ENCODE measurements at regions not wholly inside any gene's neighbourhood (a gene's known extent, or its start where the extent isn't known, plus 50 kb on each side); places are given as distances from the start of the nearest gene placed in this dataset.

DNA sequence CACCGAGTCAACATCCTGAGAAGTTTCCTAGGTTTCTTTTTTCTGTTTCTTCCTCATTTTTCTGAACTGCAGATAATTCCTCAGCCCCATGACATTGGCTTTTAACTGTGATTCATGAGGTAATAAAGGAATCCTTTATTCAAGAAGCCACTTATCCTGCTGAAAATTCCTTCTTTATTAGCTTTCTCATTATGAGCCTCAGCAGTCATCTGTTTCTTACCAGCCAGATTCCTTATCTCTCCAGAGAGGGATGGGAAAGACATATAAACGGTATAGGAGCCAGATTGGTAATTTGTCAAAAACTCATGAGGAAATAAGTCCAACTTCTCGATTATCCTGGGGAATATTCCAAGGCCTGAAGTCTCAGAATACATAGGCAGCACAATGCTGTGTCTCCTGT lies 465.4 kb downstream of the ICE1 start:
- ChIA-PET CTCF (no interaction called here), POLR2A (no interaction called here)
- Mint-ChIP-seq H3K4me1 (no peaks in the 10 kb centered on the region), H3K27ac (no peak overlapping the region), H3K36me3 (ENCODE audit: low read depth) (no peaks in the 10 kb centered on the region), H3K4me3 (no peak overlapping the region), H3K9me3 (peaks cover 3% of the 10 kb centered on the region), H3K27me3 (no peaks in the 10 kb centered on the region)
- ATAC-seq (ENCODE audit: low read depth) = no peak
- TF ChIP-seq, protein P1, sequence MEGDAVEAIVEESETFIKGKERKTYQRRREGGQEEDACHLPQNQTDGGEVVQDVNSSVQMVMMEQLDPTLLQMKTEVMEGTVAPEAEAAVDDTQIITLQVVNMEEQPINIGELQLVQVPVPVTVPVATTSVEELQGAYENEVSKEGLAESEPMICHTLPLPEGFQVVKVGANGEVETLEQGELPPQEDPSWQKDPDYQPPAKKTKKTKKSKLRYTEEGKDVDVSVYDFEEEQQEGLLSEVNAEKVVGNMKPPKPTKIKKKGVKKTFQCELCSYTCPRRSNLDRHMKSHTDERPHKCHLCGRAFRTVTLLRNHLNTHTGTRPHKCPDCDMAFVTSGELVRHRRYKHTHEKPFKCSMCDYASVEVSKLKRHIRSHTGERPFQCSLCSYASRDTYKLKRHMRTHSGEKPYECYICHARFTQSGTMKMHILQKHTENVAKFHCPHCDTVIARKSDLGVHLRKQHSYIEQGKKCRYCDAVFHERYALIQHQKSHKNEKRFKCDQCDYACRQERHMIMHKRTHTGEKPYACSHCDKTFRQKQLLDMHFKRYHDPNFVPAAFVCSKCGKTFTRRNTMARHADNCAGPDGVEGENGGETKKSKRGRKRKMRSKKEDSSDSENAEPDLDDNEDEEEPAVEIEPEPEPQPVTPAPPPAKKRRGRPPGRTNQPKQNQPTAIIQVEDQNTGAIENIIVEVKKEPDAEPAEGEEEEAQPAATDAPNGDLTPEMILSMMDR (IDR thresholded peaks at IDR 0.05) = no peak
- no peak for DNase-seq
- intact Hi-C loops (cut with micrococcal nuclease) = loop anchor here (2.0 to 10.0 kb wide), 2 partner anchors 253 to 689 kb away; no protein-coding TSS in a partner anchor

DNA sequence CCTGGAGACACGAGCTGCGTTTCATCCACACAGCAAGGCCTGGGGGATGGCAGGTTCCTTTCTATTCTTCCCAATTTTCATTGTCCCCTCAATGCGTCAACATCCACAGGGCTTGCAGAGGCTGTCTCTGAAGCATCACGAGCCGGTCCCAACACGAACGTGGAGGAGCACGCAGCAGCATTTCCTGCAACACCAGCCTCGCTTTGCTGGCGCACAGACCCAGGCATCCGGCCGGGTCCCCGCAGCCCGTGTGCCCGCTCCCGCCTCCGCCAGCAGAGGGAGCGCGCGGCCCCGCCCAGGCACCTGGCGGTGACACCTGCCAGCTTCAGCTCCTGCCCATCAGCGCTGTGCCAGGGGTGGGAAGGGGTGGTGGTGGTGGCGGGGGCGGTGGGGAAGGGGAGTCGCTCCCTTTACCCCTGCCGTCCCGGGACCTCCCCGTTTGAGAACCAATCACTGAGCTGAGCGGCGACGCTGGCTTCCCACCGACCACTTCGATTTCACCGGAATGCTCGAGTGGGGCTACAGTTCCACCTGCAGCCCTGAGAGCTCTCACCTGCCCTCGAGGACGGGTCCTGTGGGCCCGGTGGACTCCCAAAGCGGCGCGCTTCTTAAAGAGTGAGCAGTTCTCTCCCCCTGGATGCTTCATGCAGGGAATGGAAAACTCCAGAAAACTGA lies 464.5 kb downstream of the ICE1 start:
- DNase-seq = peak; percentile 51
- ChIA-PET POLR2A (no interaction called here), CTCF (no interaction called here)
- no peaks in the 10 kb centered on the region for H3K36me3 Mint-ChIP-seq (ENCODE audit: low read depth)
- H3K9me3 Mint-ChIP-seq = peaks cover 3% of the 10 kb centered on the region
- H3K27me3 Mint-ChIP-seq = peaks cover 2% of the 10 kb centered on the region
- no peaks in the 10 kb centered on the region for H3K4me1 Mint-ChIP-seq
- intact Hi-C loops (cut with micrococcal nuclease) = loop anchor here (2.0 to 10.0 kb wide), 2 partner anchors 252 to 690 kb away; no protein-coding TSS in a partner anchor
- peak; percentile 87 for ATAC-seq (ENCODE audit: low read depth)
- peak overlapping the region; percentile 62 for H3K4me3 Mint-ChIP-seq
- no peak overlapping the region for H3K27ac Mint-ChIP-seq
- TF ChIP-seq, protein P1 (IDR thresholded peaks at IDR 0.05) = no peak

DNA sequence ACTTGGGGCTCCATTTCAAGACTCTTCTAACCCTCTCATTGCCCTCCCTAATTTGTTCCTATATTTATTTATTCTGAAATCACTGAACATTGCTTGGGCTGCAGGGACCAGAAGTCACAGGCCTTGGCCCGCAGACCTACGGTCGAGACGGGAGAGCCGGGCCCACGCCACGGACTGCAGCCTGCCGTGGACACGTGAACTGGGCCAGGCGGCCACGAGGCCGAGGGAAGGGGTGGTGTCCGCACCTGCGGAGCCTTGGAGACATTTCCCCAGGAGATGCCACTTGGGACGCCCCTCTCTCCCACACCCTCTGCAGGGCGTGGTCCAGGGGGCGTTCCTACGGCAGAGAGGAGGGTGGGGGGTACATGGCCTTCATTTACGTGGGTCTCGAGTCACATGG lies 463.9 kb downstream of the ICE1 start:
- ATAC-seq (ENCODE audit: low read depth) = no peak
- H3K27ac Mint-ChIP-seq = no peak overlapping the region
- no peak for DNase-seq
- peaks cover 3% of the 10 kb centered on the region for H3K9me3 Mint-ChIP-seq
- H3K4me1 Mint-ChIP-seq = no peaks in the 10 kb centered on the region
- TF ChIP-seq, protein P1 (IDR thresholded peaks at IDR 0.05) = no peak
- ChIA-PET CTCF (no interaction called here), POLR2A (interaction anchor here (0.7 kb wide), 1 partner anchor 302 kb away, joined by 3 read pairs; no protein-coding TSS in a partner anchor)
- intact Hi-C loops (cut with micrococcal nuclease) = loop anchor here (2.0 to 10.0 kb wide), 2 partner anchors 252 to 690 kb away; no protein-coding TSS in a partner anchor
- H3K4me3 Mint-ChIP-seq = no peak overlapping the region
- H3K27me3 Mint-ChIP-seq = peaks cover 2% of the 10 kb centered on the region
- H3K36me3 Mint-ChIP-seq (ENCODE audit: low read depth) = no peaks in the 10 kb centered on the region

DNA sequence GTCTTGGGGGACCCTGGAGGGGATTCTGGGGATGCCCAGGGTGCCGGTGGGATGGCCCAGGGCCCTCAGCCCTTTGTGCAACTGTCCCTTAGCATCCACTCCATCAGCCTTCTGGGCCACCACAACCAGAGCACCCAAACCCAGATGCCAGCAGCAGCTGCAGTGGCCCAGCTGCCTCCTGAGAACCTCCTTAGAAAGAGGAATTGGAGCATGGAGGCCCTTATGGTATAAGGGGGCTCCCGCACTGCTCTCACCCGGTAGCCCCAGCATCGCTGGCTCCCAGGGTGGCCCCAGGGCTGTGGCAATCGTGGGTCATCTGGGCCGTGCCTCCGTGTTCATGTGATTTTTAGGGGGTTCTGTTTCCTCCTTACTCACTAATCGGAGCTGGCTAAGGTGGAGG lies 463.3 kb downstream of the ICE1 start:
- ATAC-seq (ENCODE audit: low read depth) (no peak), DNase-seq (no peak)
- TF ChIP-seq, protein P1 (IDR thresholded peaks at IDR 0.05) = no peak
- intact Hi-C loops (cut with micrococcal nuclease) = loop anchor here (2.0 to 10.0 kb wide), 2 partner anchors 251 to 691 kb away; no protein-coding TSS in a partner anchor
- peaks cover 2% of the 10 kb centered on the region for H3K27me3 Mint-ChIP-seq
- no peaks in the 10 kb centered on the region for H3K36me3 Mint-ChIP-seq (ENCODE audit: low read depth)
- no peaks in the 10 kb centered on the region for H3K4me1 Mint-ChIP-seq
- ChIA-PET CTCF (no interaction called here), POLR2A (interaction anchor here (0.7 kb wide), 1 partner anchor 301 kb away, joined by 3 read pairs; no protein-coding TSS in a partner anchor)
- no peak overlapping the region for H3K4me3 Mint-ChIP-seq
- H3K9me3 Mint-ChIP-seq = peaks cover 2% of the 10 kb centered on the region
- no peak overlapping the region for H3K27ac Mint-ChIP-seq

DNA sequence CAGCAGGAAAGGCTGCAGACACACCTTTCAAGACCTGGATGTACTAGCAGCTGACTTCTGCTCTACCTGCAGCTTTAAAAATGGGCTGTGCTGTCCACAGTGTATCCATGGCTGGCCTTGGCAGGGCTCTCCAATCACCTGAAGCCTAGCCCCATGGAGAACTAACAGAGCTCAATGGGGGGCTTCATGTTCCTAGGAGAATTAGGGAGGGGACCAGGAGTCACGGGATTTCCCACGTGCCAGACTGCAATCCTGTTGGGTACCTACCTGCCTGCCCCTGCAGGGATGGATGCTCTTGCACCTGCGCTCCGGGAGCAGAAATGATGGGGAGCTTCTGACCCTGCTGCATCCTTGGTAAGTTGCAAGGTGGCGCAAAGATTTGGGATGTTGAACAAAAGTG lies 462.1 kb downstream of the ICE1 start:
- H3K4me3 Mint-ChIP-seq = no peak overlapping the region
- intact Hi-C loops (cut with micrococcal nuclease) = loop anchor here (10.0 kb wide), 1 partner anchor 250 kb away; no protein-coding TSS in a partner anchor
- POLR2A ChIA-PET = no interaction called here

More for the DNA sequence above, 462.1 kb downstream of the ICE1 start:
- Mint-ChIP-seq H3K36me3 (ENCODE audit: low read depth) (no peaks in the 10 kb centered on the region), H3K27ac (no peak overlapping the region), H3K27me3 (peaks cover 6% of the 10 kb centered on the region), H3K9me3 (no peaks in the 10 kb centered on the region), H3K4me1 (no peaks in the 10 kb centered on the region)
- DNase-seq = no peak
- CTCF ChIA-PET = interaction anchor here (0.7 to 0.9 kb wide), 2 partner anchors 242 to 690 kb away, joined by 3 read pairs; no protein-coding TSS in a partner anchor
- TF ChIP-seq, protein P1 (IDR thresholded peaks at IDR 0.05) = no peak
- ATAC-seq (ENCODE audit: low read depth) = no peak
